ENCODE measurements at regions not wholly inside any gene's neighbourhood (a gene's known extent, or its start where the extent isn't known, plus 50 kb on each side); places are given as distances from the start of the nearest gene placed in this dataset.

DNA sequence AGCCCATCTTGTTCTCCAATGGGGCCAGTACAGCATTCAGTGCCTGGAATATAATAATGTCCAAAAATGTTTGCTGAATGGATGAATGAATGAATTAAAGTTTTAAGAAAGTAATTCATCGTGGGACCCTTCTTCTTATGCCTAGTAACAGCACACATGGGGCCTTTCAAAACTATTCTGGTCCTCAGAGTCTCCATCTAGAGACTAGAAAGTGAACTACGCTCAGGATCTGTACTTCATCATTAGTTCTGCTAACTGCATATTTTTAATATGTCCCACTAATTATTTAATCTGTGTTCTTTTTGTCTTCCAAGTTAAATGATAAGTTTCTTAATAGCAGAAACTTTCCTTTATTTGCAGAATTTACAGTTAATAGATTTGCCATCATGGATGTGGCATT, 172.5 kb downstream of the SMAD2 start:
- DNase-seq (ENCODE audit: extremely low read depth in 1 of 2, low read depth in 1 of 2) = no peak

DNA sequence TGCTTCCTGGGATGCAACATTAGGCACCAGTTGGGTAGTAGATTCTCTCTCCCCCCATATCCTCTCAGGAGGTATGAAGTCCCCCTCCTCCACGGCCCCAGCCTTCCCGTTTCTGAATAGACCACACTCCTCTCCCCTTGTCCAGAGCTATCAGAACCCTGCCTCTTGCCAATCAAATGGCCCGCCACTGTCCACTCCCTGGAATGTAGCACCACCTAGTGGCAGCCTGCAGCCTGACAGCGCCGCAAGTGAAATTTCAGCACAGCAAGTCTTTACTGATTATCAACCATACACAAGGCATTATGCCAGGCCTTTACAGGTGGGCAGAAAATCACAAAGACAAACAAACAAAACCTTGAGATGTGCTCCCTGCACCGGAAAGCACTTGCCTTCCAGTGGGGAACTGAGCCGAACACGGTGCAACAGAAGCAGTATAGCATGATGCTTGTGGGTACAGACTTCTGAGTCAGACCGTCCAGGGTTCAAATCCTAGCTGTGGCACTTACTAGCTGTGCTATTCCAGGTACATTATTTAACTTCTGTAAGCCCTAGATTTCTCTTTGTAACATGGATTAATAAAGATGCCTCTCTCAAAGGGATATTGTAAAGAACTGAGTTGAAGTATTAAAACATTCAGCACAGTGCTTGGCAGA, 174.0 kb downstream of the SMAD2 start:
- DNase-seq (ENCODE audit: extremely low read depth in 1 of 2, low read depth in 1 of 2) = peak in 1 of 2 donors; percentile 33

DNA sequence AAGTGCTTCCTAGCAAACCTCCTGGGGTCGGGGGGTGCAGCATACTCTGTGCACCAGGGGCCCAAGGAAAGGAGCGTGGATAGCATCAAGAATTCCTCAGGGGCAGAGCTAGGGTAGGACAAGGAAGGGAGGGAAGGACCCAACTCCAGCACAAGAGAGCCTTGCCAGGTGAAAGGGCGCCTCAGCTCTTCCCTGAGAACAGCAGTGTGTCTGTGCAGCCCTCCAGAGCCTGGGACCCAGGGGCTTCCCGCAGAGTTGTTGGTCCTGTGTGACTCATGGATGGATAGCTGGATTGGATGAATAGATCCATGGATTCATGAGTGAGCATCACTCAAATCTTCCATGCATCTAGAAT, 175.4 kb downstream of the SMAD2 start:
- DNase-seq (ENCODE audit: extremely low read depth in 1 of 2, low read depth in 1 of 2) = no peak

DNA sequence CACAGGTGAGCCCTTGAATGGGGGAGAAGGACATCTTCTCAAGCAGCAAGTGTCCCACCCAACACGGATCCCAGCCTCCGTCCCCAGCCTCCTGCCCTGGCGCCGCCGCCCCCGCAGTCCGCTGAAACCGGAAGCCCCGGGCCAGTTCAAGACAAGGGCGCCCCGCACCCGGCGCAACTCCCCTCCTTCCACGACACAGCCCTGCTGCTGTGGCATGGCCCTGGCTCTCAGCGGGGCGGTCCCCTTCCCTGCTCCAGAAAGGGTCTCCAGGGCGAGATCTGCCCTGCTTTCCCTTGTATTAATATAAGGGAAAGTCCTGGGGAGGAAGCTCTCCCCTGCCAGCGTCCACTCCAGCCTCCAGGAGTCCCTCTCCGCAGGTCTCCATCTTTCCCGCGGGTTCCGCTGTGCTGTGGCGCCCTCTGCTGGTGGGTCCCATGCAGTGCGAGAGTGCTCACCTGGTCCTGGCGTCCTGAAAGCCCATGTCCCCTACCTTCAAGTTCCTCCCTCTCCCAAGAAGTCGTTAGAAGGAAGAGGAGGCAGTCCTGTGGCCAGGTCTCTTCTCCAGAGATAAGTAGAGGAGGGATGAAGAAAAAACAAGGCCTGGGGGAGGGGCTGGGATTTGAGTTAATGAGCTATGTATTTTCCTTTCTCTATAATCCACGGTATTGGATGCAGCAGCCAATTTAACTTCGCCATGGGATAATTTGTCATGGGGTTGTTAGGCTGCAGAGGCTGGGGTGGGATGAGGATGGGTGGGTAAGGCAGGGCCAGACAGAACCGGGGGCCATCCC, 176.0 kb downstream of the SMAD2 start:
- DNase-seq (ENCODE audit: extremely low read depth in 1 of 2, low read depth in 1 of 2) = peak in 1 of 2 donors; percentile 14

DNA sequence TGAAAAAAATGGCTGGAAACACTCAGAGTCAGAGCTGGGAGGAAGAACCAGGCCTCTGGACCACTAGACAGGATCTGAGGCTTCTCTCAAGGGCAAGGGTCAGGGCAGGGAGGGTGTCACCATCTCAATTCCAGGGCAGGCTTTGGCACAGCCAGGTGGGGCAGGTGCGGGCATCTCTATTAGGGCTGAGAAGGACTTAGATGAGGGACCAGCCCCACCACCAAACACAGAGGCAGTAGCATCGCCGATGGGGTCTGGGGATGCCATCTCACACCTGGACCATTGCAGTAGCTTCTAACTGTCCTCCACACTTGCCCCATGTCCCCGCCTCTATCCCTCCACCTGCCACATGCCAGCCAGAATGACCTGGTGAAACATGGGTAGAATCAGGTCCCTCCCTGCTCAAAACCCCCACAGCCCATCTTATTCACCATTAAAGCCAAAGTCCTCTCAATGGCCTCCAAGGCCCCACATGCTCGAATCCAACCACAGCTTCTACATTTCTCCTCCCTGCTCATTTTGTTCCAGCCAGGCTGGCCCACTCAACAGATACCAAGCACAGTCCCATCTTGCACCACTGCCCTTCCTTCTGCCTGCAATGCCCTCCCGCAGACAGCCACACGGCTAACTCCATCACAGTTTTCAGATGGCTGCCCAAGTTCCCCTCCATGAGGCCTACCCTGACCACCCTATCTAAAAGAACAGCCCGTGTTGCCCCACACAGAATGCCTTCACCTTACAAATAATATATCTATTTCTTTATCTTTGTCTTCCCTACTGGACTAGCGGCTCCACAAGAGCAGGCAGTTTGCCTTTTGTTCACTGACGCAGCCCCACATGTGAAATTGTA, 177.4 kb downstream of the SMAD2 start:
- DNase-seq (ENCODE audit: extremely low read depth in 1 of 2, low read depth in 1 of 2) = no peak

DNA sequence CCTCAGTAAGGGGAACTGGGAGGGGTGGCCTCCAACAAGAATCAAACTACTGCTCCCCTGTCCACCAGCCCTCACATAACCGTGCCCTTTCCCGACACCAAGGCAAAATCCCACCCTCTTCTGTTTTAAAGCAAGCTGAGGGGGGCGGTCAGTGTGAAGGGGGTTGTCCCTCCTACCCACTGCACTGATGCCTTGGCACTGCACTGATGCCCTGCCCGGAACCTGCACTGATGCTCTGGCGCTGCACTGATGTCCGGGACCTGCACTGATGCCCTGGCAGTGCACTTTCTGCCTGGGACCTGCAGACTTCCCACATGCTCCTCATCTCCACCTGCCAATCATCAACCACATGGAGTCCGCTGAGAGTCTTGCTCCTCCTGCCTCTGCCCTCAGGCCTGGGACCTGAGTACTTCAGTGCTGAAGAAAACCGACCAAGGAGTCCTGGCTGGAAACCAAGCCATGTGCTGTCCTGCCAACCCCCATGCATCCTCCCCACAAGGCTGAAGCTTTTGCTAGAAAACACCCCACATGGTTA, 179.5 kb downstream of the SMAD2 start:
- DNase-seq (ENCODE audit: extremely low read depth in 1 of 2, low read depth in 1 of 2) = no peak

DNA sequence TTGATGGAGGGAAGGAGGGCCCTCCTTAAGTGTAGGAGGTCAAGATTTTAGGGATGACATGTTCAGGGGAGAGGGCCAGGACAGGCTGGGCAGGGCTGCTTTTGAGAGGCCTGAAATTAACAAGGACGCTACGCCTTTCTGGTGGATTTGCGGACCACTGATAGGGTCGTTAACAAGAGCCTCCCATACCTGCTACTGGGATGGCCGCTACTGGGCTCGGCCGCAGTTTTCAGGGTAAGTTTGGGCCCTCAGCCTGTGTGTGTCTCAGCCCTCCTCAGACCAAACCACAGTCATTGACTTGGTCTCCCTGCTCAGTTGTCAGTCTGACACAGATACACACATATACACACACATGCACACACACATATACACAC, 180.9 kb downstream of the SMAD2 start:
- no peak for DNase-seq (ENCODE audit: extremely low read depth in 1 of 2, low read depth in 1 of 2)

DNA sequence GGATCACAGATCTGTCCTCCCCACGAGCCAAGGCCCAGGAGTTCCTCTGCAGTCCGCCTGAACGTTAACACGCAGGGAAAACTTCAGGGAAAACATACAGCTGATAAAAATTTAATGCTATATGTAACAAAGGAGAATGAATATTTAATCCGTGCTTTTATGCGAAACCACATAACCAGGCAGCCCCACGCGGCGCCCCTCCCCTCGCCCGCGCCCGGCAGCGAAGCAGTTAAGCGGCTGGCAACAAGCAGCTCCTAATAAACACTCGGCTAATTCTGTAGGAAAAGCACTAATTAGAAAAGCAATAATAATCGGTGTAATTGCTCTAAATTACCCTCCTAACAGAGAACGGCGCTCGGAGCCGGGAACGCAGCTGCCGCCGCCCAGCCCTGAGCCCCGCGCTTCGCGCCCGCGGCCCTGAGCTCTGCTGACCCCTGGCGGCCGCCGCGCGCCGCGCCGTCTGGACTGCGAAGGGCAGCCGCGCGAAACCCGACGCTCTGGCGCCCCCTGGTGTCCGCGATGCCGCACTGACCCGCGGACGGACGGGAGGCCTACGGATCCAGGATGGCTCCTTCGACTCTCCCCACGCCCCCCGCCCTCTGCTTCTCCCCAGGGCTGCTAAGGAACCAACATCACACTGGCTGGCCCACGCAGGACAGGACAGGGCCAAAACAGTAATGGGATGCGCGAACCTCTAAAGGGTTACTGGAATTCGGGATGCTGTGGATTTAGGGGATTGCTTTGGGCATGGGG, 181.4 kb downstream of the SMAD2 start:
- peak; percentile 31 to 75 for DNase-seq (ENCODE audit: extremely low read depth in 1 of 2, low read depth in 1 of 2)

DNA sequence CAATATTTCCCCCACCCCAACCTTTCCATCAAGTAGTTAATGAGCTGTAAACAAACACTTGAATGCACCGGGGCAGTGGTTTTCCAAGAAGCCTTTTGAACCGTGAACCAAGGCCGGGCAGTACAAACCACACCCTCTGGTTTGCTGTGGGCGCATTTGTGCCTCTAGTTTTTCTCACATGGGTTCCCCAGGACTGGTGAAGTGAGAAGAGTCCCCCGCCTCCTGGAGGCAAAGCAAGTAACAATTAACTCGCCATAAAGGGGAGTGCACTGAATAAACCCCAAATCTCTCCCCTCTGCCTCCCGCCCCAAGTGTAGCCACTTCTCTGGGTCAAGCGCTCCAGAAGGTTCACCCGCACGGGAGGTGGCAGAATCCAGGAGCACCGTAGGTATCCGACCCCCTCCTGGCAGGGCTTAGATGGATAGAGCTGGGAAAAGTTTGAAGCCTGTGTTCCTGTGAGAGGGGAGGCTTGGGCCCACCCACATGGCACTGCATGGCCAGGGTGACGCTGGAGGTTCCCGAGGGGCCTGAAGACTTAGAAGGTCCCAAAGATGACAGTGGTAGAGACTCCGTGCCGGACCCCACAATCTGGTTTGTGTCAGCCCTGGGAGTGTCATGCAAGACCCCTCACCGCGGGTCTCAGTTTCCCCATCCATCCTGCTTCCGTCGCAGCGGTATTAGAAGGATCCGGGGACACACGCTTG, 182.2 kb downstream of the SMAD2 start:
- DNase-seq (ENCODE audit: extremely low read depth in 1 of 2, low read depth in 1 of 2) = no peak

DNA sequence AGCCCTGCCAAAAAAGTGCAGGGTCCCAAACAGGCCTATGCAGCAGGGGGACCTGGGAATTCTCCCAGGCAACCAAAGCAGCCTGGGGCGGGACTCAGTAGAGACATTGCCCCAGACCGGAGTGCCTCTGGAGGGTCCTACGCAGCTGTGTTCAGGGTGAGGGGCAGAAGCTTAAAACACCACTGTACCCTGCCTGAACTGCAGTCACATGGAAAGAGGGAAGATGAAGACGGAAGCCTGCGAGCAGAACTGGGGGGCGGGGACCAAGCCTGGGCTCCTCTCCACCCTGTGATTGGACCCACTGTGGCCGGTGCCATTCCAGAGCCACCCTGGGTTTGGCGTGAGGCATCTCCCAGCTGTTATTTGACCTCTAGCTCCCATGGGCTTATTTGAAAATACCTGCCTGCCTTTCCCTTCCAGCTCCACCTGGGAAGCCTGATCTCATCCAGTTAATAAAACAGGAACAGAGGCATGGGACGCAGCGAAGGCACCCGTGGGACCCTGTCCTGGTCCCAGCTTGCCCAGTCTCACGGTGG, 183.1 kb downstream of the SMAD2 start:
- no peak for DNase-seq (ENCODE audit: extremely low read depth in 1 of 2, low read depth in 1 of 2)

DNA sequence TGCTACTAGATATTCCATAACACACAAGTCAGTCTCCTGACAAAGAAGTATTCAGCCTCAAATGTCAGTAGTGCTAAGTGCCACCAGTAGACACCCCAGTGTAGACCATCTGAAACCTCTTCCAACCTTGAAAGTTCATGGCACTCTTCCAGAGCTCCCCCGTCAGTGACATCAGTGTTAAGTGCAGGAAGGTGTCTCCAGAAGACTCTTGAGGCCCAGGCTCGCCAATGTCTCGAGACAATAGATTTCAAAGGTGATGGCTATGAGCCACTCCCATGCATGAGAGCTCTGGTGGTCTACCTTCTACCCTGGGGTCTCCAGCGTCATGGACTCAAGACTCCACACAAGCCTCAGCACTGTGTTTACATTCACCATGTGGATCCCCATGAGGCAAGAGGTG, 183.8 kb downstream of the SMAD2 start:
- no peak for DNase-seq (ENCODE audit: extremely low read depth in 1 of 2, low read depth in 1 of 2)

DNA sequence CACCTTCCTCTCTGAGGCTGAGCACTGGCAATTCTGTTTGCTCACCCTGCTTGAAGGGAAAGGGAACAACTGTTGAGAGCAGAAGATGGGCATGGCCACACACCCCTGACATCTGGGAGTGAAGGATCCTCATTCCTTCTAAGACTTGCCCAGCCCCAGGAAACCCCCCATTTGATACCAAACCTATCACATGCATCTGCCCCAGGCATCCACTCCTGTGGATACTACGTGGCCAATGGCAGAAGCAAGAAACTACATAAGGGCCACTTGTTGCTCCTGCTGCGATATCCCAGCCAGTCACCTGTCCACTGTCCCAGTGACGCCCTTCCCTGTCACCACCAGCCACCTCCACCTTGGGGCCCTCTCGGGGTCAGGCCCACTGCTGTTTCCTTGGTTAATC, 185.2 kb downstream of the SMAD2 start:
- no peak for DNase-seq (ENCODE audit: extremely low read depth in 1 of 2, low read depth in 1 of 2)

DNA sequence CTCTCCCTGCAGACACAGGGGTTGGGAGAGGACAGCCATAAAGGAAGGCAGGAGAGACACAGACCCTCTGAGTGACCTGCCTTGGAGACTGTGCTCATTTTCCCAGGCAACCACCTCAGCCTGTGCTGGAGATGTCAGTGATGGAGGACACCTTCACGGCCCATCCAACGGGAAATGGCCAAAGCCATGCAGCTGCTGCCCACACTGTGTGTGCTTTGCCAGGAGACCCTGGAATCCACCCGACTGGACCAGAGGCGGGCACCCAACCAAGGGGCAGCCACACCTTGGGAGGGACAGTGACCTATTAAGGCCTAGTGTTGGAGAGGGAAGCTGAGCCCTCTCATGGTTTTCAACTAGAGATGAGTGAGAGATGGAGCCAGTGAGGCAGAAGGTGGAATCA, 192.5 kb downstream of the SMAD2 start:
- DNase-seq (ENCODE audit: extremely low read depth in 1 of 2, low read depth in 1 of 2) = no peak

DNA sequence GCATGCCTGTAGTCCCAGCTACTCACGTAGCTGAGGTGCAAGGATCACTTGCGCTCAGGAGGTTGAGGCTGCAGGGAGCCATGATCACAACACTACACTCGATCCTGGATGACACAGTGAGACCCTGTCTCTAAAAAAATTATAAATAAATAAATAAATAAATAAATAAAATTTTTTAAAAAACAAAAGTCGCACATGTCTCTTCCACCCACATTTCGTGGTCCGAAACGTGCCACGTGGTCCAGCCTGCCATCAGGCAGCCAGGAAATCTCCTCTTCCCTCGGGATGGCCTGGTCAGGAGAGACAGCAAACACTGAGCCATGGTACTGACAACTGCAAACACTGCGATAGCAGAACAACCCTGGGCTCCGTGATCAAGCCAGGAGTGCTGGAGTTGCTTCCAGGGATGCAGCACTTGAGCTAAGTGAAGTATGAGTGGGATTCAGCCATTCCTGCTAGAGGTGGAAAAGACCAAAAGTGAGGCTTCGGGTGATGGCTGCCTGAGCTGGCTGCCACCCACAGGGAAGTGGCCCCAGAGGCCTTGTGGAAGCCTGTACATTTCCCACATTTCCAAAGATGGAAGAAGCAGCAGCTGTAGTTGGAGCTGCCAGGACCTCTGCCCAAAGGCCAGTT, 193.1 kb downstream of the SMAD2 start:
- DNase-seq (ENCODE audit: extremely low read depth in 1 of 2, low read depth in 1 of 2) = no peak

DNA sequence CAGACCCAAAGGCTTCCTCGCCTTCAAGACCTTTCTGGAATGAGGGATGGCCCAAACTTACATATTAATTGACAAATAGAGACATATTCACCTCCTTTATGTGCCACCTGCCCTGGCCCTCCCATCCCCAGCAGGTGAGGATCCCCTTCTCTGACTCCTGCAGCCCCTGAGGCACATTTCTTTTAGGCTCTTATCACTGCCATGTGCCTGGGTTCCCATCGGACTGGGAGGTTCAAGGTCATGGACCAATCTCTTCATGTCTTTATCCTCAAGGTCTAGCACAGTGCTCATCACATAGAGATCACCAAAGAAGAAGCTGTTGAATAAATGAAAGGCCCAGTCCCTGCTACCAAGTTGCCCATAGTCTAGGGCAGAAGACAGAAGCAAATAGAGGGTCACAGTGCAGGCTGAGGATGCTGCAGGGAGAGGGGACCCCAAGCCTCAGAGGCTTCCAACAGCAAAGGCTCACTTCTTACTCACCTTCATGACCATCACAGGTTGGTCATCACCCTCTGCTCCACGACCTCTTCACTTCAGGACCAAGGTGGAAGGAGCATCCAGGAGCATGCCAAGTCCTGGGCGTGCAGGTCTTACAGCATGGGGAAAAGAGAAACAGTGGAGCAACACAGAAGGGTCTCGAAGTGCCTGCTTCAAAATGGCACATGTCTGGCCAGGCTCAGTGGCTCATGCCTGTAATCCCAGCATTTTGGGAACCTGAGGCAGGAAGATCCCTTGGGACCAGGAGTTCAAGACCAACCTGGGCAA, 193.9 kb downstream of the SMAD2 start:
- DNase-seq (ENCODE audit: extremely low read depth in 1 of 2, low read depth in 1 of 2) = no peak

DNA sequence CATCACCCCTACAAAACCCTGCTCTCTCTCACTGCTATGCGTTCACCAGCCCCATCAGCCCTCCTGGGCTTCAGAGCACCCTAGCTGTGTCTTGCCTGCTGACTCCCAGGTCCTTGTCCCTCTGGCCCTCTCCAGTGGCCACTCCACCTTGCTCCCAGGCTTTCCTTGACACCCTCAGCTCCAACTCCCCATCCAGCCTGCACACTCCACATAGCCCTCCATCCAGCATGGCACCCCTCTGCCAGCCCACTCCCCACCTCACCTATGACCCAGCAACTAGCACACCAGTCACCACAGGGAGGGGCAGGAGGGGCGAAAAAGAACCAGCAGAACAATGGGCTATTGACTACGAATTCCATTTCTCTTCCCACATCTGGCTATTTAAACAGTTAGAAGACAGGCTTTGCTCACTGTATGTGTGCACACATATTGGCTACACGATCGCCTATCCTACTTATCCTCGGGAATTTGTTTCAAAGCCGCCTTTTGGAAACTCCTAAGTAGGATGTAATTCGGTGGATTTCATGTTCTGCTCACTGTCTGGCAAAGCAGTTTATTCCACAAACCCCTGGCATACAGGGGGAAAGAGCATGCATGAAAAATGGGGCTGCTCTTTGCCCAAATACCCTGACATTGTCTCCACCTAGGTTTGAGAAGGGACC, 195.3 kb downstream of the SMAD2 start:
- no peak for DNase-seq (ENCODE audit: extremely low read depth in 1 of 2, low read depth in 1 of 2)

DNA sequence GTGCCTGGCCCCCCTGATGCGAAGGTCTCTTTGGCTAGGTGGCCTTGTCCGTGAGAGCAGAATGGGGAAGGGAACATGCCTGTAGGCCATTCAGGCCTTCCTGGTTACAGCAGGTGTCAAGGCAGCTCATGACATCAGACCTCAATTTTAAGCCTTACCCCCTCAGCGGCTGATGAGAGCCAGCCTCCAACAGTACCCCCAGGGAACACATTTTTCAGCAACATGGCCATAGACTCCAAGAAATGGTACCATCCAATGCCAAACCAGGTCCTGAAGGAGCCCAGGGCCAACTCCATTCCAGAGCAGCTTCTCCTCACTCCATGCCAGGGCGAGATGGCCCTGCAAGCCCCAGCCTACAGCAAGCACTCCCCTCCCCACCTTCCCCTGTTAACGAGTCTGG, 199.2 kb downstream of the SMAD2 start:
- DNase-seq (ENCODE audit: extremely low read depth in 1 of 2, low read depth in 1 of 2) = no peak

DNA sequence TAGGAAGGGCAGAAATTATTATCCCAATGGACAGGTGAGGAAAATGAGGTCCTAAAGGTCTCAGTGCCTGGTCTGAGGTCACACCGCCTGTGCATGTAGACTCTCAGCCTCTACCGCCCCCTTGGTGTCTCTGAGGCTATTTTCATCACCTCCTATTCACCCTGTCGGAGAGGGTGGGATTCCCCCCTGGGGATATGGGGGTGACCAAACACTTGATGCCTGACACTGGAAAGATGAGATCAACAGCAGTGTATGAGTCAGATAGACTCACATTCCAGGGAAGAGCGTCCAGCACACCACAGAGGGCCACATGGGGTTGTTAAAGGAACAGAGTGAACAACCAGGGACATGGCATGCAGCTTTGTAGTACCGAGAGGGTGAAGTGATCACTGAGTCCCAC, 199.7 kb downstream of the SMAD2 start:
- no peak for DNase-seq (ENCODE audit: extremely low read depth in 1 of 2, low read depth in 1 of 2)

Data from activated CD8-positive, alpha-beta memory T cell treated with anti-CD3 and anti-CD28 coated beads for 1 hour (primary cell).